Uterus (tissue), 3 donors: ENCODE measurements at regions not wholly inside any gene's neighbourhood (a gene's known extent, or its start where the extent isn't known, plus 50 kb on each side); places are given as distances from the start of the nearest gene placed in this dataset.

Experiments used
- DNase-seq, 2 donors: peaks; one replicate each; pipeline ENCODE4 v3.0.0-alpha.2; 2019 to 2020
- H3K27ac ChIP-seq, 2 donors: fragments of 200-600 bp; sonication (generic); 1 replicate in 1 of 2; 2 replicates in 1 of 2; pipeline ENCODE4 v1.5.1; 2016 to 2018
- H3K27me3 ChIP-seq, 2 donors: fragments of 200-600 bp; sonication (generic); one replicate each; pipeline ENCODE4 v1.5.1; 2018 to 2019; ENCODE audit warnings: control low read depth in 1 of 2
- H3K36me3 ChIP-seq, 2 donors: fragments of 200-600 bp; sonication (generic); one replicate each; pipeline ENCODE4 v1.5.1; 2019; ENCODE audit warnings: control low read depth in 1 of 2
- H3K4me1 ChIP-seq, 2 donors: fragments of 200-600 bp; sonication (generic); one replicate each; pipeline ENCODE4 v1.5.1; 2018 to 2019; ENCODE audit warnings: control low read depth in 1 of 2
- H3K4me3 ChIP-seq, 2 donors: fragments of 200-600 bp; sonication (generic); 1 replicate in 1 of 2; 2 replicates in 1 of 2; pipeline ENCODE4 v1.5.1; 2018 to 2019; ENCODE audit warnings: mild to moderate bottlenecking in 1 of 2
- H3K9me3 ChIP-seq, 2 donors: fragments of 200-600 bp; sonication (generic); one replicate each; pipeline ENCODE4 v1.5.1; 2019; ENCODE audit warnings: control low read depth in 1 of 2
- POLR2A ChIP-seq, 2 donors: fragments of 450-650 bp; IDR thresholded peaks; one replicate each; pipeline ENCODE4 v1.6.1; 2016; ENCODE audit warnings: antibody characterized with exemption in 2 of 2, mild to moderate bottlenecking in 1 of 2, moderate library complexity in 1 of 2
- intact Hi-C: fragments of 100-400 bp; cut with DNase I; formaldehyde crosslinking; loops from one replicate; pipeline ENCODE4 v1.15.1; 2023; ENCODE audit warnings: low total_unique reads
- TF ChIP-seq, protein P1 (sequence below), 4 experiments: fragments of 200-600 bp in 2 of 4; fragments of 450-650 bp in 2 of 4; sonication (generic) in 2 of 4; IDR thresholded peaks; one replicate each; pipeline ENCODE4 v1.5.1; 2016 to 2019; ENCODE audit warnings: antibody characterized with exemption in 4 of 4, mild to moderate bottlenecking in 2 of 4, moderate library complexity in 1 of 4
- donor health status: DM: yes; HTN: yes; CAD: no.

DNA sequence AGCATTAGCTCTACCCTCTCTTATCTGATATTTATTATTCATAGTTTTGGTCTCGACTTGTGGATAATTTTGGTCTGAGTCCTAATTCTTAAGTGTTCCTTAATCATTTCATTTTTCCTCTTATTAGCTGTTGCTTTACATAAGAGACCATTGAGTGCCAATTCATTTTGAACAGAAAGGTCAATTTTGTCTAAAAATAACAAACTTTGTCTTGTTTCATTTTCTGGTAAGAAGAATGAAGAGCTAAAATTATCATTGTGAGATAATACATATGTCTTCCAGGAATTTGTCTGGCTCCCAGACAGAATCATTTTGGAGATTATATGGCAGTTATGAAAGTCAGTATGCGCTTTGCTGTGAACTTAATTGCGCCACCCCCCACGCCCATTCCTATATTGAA lies 1471.8 kb downstream of the PCDH7 start:
- Histone ChIP-seq H3K4me3 (no peak overlapping the region), H3K27me3 (no peaks in the 10 kb centered on the region), H3K9me3 (no peaks in the 10 kb centered on the region), H3K27ac (no peak overlapping the region), H3K4me1 (no peaks in the 10 kb centered on the region), H3K36me3 (no peaks in the 10 kb centered on the region)
- intact Hi-C loops = no loop called here
- DNase-seq = no peak
- TF ChIP-seq, protein P1, sequence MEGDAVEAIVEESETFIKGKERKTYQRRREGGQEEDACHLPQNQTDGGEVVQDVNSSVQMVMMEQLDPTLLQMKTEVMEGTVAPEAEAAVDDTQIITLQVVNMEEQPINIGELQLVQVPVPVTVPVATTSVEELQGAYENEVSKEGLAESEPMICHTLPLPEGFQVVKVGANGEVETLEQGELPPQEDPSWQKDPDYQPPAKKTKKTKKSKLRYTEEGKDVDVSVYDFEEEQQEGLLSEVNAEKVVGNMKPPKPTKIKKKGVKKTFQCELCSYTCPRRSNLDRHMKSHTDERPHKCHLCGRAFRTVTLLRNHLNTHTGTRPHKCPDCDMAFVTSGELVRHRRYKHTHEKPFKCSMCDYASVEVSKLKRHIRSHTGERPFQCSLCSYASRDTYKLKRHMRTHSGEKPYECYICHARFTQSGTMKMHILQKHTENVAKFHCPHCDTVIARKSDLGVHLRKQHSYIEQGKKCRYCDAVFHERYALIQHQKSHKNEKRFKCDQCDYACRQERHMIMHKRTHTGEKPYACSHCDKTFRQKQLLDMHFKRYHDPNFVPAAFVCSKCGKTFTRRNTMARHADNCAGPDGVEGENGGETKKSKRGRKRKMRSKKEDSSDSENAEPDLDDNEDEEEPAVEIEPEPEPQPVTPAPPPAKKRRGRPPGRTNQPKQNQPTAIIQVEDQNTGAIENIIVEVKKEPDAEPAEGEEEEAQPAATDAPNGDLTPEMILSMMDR (IDR thresholded peaks at IDR 0.05) = no peak
- no peak for TF ChIP-seq POLR2A (IDR thresholded peaks at IDR 0.05)

DNA sequence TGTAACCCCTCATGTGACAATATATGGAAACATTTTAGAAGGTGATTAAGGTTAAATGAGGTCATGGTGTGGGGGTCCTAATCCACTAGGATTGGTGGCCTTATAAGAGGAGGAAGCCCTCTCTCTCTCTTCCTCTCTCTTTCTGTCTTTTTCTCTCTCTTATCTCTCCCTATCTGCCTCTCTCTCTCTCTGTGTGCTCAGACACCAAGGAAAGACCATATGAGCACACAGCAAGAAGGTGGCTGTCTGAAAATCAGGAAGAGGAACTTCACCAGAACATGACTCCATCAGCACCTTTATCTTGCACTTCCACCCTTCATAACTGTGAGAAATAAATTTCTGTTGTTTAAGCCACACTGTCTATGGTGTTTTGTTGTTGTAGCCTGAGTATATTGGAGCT lies 1472.2 kb downstream of the PCDH7 start:
- intact Hi-C loops = no loop called here
- no peak for TF ChIP-seq POLR2A (IDR thresholded peaks at IDR 0.05)
- TF ChIP-seq, protein P1 (IDR thresholded peaks at IDR 0.05) = no peak
- H3K27me3 ChIP-seq = no peaks in the 10 kb centered on the region
- no peak for DNase-seq
- no peaks in the 10 kb centered on the region for H3K4me1 ChIP-seq
- no peak overlapping the region for H3K4me3 ChIP-seq
- no peaks in the 10 kb centered on the region for H3K9me3 ChIP-seq
- H3K27ac ChIP-seq = no peak overlapping the region
- H3K36me3 ChIP-seq = no peaks in the 10 kb centered on the region

DNA sequence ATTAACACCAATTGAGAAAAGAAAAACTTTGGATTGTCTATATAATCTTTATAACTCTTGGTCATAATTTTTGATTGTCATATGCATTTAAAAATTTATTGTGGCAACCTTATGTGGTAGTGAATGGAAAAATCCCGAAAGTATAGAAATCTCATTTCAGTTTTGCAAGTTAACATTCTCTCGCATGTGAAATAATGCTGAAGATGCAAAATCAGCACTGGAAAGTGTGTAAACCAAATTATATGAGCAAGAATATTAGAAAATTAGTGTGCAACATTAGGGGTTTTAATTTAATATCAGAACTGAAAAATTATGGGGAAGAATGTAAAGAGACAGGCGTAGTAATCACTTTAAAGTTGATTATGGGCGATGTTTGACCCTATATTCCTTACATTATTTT lies 1472.8 kb downstream of the PCDH7 start:
- Histone ChIP-seq H3K27me3 (no peaks in the 10 kb centered on the region), H3K9me3 (no peaks in the 10 kb centered on the region), H3K36me3 (no peaks in the 10 kb centered on the region), H3K4me3 (no peak overlapping the region), H3K4me1 (no peaks in the 10 kb centered on the region), H3K27ac (no peak overlapping the region)
- intact Hi-C loops = no loop called here
- TF ChIP-seq, protein P1 (IDR thresholded peaks at IDR 0.05) = no peak
- no peak for TF ChIP-seq POLR2A (IDR thresholded peaks at IDR 0.05)
- no peak for DNase-seq

DNA sequence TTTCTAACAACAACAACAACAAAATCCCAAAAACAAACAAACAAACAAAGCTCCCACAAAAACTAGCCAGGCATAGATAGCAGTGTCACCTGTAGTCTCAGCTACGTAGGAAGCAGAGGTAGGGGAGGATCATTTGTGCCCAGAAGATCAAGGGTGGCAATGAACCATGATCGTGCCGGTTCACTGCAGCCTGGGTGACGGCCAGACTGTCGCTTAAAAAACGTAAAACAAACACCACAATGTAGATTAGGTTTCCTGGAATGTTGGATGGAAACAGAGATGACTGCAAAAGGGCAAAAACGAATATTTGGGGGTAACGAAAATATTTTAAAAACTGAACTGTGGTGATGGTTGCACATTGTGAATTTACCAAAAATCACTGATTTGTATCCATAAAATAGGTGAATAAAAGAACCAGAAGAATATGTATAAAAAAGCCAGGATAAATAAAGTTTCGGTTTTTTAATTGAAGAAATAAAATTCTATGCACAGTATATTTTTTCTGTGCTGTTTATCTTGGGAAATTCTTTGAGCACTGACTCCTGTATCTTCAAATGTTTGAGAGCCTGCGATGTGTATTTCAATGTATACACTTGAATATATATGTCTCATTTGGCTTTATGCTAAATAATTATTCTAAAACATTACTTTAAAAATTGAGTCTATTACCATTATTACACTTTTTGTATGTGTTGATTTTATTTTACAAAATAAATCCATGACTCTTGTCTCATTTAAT lies 1477.0 kb downstream of the PCDH7 start:
- Histone ChIP-seq H3K27me3 (no peaks in the 10 kb centered on the region), H3K4me1 (no peaks in the 10 kb centered on the region), H3K9me3 (no peaks in the 10 kb centered on the region), H3K27ac (no peak overlapping the region), H3K4me3 (no peak overlapping the region), H3K36me3 (no peaks in the 10 kb centered on the region)
- intact Hi-C loops = no loop called here
- DNase-seq = no peak
- TF ChIP-seq, protein P1 (IDR thresholded peaks at IDR 0.05) = no peak
- no peak for TF ChIP-seq POLR2A (IDR thresholded peaks at IDR 0.05)

DNA sequence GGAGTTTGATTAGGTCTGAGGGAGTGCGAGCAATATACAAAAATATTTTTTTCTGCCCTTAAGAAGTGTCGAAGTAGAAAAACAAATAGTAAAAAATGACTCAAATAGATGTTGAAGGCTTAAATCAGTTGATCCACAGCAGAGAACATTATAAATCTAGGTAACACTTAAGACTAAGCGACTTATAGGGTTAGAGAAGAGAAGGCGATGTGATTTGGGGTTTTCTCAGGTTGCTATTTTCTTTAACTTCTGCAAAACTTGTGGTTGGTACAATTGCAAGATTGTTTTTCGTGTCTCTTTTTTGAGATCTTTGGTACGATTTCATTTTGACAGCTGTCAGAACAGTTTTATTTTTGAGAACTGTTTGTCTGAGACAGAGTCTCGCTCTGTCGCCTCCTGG lies 1479.5 kb downstream of the PCDH7 start:
- intact Hi-C loops = no loop called here
- no peaks in the 10 kb centered on the region for H3K4me1 ChIP-seq
- TF ChIP-seq, protein P1 (IDR thresholded peaks at IDR 0.05) = no peak
- TF ChIP-seq POLR2A (IDR thresholded peaks at IDR 0.05) = no peak
- H3K27me3 ChIP-seq = no peaks in the 10 kb centered on the region
- DNase-seq = no peak
- H3K4me3 ChIP-seq = no peak overlapping the region
- no peak overlapping the region for H3K27ac ChIP-seq
- no peaks in the 10 kb centered on the region for H3K36me3 ChIP-seq
- H3K9me3 ChIP-seq = no peaks in the 10 kb centered on the region
